GM18499 (cell line): ENCODE measurements at regions not wholly inside any gene's neighbourhood (a gene's known extent, or its start where the extent isn't known, plus 50 kb on each side); places are given as distances from the start of the nearest gene placed in this dataset.

Source experiments
- ATAC-seq: cut with Tn5 transposase; IDR thresholded peaks from one replicate; pipeline ENCODE4 v1.9.1; 2021; ENCODE audit warnings: moderate number of reproducible peaks; ENCODE audit not compliant: insufficient read depth, unreplicated experiment

GRCh38 chr16:52896478-52897164 lies 156.1 kb downstream of the CHD9NB start:
- no peak for ATAC-seq

DNA sequence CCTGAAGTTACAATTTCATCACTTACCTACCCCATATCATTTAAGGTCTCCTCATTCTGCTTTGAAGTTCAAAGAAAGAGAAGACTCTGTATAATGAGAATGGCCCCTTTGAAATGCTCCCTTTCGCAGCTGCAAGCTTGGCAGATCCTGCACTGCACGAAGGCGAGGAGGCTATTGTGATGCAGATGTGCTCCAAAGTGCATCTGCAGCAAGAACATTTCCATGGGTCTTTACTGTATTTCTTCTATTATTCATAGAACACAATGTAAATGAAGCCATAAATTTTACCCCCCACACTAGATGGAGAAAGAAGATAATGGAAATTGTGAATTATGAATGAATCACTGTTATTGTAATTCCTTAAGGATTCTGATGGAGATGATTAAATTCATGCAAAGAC lies 178.7 kb downstream of the CHD9NB start:
- ATAC-seq = no peak

DNA sequence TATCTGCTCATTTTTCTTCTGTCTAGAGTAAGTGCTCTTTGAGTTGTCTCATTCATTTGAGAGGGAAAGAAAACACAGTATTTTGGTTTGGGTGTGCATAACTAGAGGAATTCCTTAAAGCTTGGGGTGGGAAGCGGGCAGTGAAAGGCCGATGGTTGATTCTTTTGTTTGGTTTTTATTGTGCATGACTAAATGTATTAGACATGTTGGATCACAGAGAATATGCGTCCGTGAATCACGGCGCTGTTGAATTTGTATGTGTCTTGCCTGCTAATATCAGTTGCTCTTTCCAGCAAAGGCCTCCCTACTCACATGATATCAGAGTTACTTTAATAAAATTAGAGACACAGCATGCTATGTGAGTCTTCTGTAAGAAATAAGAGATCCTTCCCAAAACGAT lies 180.0 kb downstream of the CHD9NB start:
- ATAC-seq = no peak

GRCh38 chr16:52871481-52871880 lies 181.2 kb downstream of the CHD9NB start:
- ATAC-seq = no peak

DNA sequence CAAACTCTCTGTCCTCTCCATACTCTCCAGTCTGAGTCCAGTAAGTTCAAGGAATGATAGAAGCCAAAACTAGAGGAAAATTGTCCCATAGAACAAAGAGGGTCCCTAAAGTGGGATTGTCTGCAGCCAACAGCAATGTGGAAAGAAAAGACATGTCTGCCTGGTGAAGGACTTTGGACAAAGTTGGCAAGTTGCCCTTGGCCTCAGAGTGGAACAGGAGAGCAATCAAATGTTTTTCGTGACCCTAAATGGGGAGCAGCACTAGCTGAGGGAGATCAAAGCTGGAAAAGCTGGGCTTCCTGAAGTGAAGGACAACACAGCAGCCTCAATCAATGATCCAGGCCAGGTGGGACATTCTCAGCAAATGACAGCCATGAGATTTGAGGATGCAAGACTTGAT lies 183.5 kb downstream of the CHD9NB start:
- ATAC-seq = no peak

DNA sequence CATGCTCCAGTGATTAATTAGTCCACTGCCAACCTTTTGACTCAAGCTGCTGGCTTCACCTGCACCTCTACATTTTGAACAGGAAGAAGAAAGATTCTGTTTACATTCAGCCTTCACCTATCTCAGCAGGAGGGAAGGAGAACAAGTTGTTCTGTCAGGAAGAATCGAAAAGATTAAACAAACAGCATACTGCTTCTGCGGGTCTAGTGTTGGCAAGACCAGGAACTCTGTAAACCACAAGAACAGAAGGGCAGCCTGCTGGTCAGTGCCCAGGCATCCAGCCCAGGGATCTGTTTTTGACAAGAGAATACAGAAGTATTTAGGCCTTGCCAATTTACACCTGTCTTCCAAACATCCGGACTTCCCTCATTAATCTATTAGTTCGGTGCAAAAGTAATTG lies 189.7 kb downstream of the CHD9NB start:
- no peak for ATAC-seq

DNA sequence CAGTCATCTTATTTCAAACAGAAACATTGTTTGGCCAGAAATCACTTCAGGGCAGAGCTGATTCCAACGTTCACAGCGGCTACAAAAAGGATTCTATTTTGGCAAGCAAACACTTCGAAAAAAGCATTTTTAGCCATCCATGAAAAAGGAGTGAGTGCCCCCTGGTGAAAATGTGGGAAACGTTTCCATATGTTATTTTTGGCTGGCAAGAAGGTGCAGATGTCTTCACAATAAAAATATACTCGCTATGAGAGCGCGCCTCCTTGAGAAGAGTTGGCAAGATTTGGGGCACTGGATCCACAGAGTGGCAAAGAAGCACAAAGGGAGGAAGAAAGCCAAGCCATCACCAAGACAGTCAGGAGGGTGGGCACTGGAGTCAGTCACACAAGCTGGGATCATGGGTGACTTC lies 191.1 kb downstream of the CHD9NB start:
- ATAC-seq = no peak

DNA sequence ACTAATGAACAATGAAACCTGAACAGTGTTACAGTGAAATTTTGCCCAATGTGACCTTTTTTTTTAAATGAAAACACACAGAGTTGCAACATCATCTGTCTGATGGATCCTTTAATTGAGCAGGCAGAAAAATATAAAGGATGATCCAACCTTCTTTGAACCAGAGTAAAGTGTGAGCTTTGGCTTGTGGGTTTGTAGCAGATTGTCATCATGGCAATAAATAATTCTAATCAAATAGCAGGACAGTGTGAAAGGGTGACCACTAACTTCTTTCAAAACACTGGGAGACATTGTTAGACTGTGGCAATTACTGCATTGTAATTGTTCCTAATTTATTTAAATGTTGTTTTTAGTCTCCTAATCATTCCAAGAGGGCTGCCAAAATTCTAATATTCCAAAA lies 197.2 kb downstream of the CHD9NB start:
- no peak for ATAC-seq

DNA sequence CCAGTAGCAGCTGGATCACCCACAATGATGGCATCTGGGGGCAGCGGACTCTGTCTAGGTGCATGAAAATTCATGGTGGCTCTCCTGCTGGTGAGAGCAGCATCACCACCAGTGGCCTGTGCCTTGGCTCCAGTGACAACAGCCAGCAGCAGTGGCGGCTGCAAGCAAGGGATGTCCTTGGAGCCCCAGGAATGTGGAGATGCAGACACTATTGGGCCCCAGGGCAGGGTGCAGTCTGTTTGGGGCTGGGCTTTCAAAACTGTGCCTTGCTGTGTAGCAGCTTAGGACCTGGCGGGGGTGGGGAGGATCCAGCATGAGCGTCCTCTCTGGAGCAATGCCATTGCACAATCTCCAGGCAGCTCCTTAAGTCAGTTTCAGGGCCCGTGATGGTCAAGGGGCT lies 199.7 kb downstream of the CHD9NB start:
- ATAC-seq = no peak

- no peak for ATAC-seq
Measured at GRCh38 chr16:52851211-52851740, 201.4 kb downstream of the CHD9NB start.

DNA sequence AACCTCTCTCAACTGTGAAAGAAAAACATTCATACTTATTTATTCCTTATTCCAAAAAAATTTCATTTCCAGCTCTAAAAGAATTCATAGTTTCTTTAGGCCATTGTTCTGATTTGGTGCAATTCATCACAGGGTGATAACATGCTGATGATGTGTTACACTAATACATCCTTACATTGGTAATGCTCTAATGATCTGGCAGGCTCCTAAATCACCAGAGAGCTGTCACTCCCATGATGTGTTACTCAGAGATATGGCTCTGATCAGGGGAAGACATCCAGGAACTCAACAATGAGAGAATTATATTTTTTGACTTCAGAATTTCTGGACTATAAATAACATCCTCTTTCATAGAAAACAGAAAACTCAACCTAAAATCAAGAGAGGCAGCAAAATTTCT lies 209.3 kb downstream of the CHD9NB start:
- ATAC-seq = no peak

- no peak for ATAC-seq
Measured at GRCh38 chr16:52837251-52837650, 215.4 kb downstream of the CHD9NB start.

DNA sequence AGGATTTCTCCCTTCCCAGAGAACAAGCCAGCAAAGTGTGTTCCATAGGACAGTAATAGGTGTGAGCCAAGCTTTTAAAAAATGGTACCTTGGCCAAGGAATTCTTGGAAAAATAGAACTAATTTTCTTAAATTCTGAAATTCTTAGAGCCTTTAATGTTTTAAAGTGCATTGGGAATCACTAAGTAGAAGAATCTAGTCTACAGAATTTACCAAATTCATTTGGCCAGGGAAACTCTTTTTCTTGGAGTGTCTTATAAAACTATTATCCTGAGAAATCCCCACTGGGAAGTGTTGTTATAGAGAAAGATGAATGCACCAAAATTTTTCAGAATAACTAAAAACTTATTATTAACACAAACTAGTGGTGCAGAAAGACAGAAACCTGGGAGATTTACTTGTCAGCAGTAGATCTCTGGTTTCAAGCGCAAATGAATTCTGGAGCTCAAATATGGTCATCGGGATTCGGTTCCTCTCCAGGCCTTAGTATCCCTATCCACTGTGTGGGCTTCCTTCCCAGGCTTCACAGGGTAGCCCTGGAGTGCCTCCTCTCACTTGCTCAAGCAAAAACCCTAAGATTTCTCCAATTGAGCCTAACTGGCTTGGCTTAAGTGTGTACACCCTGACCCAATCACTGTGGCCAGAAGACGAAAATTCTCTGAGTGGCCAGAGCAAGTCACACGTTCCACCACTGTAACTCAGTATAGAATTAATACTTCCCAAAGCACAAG lies 217.8 kb downstream of the CHD9NB start:
- ATAC-seq = no peak

- ATAC-seq = no peak
Measured at GRCh38 chr16:52832771-52833170, 219.9 kb downstream of the CHD9NB start.

DNA sequence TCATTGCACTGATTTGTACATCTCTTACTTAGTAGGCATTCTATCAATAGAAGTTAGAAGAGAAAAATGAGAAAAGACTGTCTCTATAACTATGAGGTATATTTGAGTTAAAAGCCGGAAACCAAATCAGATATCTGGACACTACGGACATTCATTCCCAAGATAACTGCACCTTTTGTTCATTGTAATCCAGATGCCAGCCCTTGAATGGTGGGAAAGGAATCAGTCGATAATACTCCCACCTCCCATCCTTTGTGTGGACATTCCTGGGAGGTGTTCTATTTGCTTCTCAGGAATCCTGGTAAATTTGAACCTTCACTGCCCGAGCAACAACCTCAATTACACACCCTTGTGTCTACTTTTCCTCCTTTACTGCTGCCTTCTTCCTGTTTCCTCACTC lies 225.2 kb downstream of the CHD9NB start:
- ATAC-seq = no peak

GRCh38 chr16:52825892-52826291 lies 226.8 kb downstream of the CHD9NB start:
- no peak for ATAC-seq

DNA sequence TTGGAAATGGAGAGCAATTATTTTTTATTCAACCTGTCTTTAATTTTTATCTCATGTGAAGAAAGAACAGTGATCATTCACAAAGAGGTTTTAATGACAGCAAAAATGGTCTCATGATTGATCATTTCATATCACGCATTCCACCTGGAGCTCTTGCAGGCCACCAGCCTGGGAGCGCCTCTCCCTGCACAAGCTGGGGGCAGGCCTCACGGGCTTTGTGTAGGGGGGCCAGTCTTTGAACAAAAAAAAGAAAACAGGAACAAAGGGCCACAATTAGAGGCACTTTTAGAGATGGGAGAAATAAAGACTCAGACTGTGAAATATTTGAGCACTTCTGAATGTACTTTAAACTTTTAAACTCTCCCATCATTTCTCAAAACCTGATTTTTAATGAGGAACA lies 232.9 kb downstream of the CHD9NB start:
- ATAC-seq = no peak

- ATAC-seq = no peak
Measured at GRCh38 chr16:52819405-52819804, 233.3 kb downstream of the CHD9NB start.

DNA sequence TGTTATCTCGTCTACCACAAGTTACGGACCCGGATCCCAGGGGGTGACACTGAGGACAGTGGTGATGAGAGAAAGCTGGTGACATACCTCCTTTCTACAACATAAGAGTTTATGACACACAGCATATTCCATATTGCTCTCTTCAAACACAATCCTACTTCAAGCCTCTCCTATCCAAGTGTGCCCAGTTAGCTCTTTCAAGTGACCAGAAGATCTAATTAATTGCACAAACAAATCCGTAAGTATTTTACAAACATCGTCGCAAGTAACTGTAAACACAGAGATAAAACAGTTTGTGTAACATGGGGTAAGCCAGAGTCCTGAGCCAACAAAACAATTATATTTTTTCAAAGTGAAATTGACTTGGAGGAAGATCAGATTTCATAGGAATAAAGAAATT lies 235.0 kb downstream of the CHD9NB start:
- ATAC-seq = no peak

DNA sequence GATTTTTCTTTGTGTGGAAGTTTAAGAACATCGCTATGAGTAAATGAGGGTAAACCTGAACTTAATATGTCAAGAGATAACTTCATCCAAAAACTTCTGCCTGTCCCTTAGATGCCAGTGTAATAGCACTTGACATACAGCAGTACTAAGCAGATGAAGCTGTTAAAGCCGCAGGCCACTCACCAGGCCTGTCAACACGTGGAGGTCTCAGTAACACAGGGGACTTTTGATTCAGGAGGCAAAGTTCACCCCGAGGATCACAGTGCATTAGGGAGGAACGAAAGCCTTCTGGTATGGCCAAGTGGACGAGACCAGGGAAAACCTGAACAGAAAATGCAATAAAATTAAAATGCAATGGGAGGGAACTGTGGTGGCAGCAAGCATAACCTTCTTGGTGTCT lies 235.7 kb downstream of the CHD9NB start:
- ATAC-seq = no peak

- no peak for ATAC-seq
Measured at GRCh38 chr16:52812678-52813556, 239.8 kb downstream of the CHD9NB start.
